HUES64 (cell line): ENCODE measurements at regions not wholly inside any gene's neighbourhood (a gene's known extent, or its start where the extent isn't known, plus 50 kb on each side); places are given as distances from the start of the nearest gene placed in this dataset.

Experiments
- H3K27ac ChIP-seq: 2 replicates; pipeline ENCODE4 v1.7.0; 2013; ENCODE audit warnings: low read depth, low read length, inconsistent platforms
- H3K27me3 ChIP-seq: 2 replicates; pipeline ENCODE4 v1.6.1; 2013; ENCODE audit warnings: mild to moderate bottlenecking, low read length; ENCODE audit not compliant: insufficient read depth
- H3K36me3 ChIP-seq: 2 replicates; pipeline ENCODE4 v1.6.1; 2013; ENCODE audit warnings: mild to moderate bottlenecking, low read length; ENCODE audit not compliant: insufficient read depth
- H3K4me1 ChIP-seq: 2 replicates; pipeline ENCODE4 v1.6.1; 2013; ENCODE audit warnings: mild to moderate bottlenecking, low read length, moderate library complexity; ENCODE audit not compliant: insufficient read depth
- H3K4me3 ChIP-seq: 2 replicates; pipeline ENCODE4 v1.5.1; 2013; ENCODE audit warnings: mild to moderate bottlenecking, low read length, moderate library complexity
- H3K9ac ChIP-seq: 2 replicates; pipeline ENCODE4 v1.6.1; 2013; ENCODE audit warnings: mild to moderate bottlenecking, low read depth, low read length
- H3K9me3 ChIP-seq: 2 replicates; pipeline ENCODE4 v1.6.1; 2013; ENCODE audit warnings: low read depth, low read length; ENCODE audit not compliant: insufficient read depth
- WGBS: fragments of 150-250, 120-280 bp; methylation state at CpG from one replicate; pipeline ENCODE4 v1.1.7; 2013; ENCODE audit warnings: missing lambda C conversion rate; 5-methylcytosine and 5-hydroxymethylcytosine counted together

GRCh38 chr1:194298007-194298598 is 1111.7 kb upstream of the B3GALT2 start:
- Histone ChIP-seq H3K9me3 (no peaks in the 10 kb centered on the region), H3K4me1 (no peaks in the 10 kb centered on the region), H3K36me3 (no peaks in the 10 kb centered on the region), H3K27me3 (no peaks in the 10 kb centered on the region), H3K27ac (no peak overlapping the region), H3K9ac (no peak overlapping the region), H3K4me3 (no peak overlapping the region)
- WGBS, result 94% methylated on average over 1 of the region's 1 CpG

GRCh38 chr1:194297094-194297493 is 1110.7 kb upstream of the B3GALT2 start:
- no peaks in the 10 kb centered on the region for H3K27me3 ChIP-seq
- H3K9me3 ChIP-seq, result no peaks in the 10 kb centered on the region
- no peak overlapping the region for H3K27ac ChIP-seq
- peaks cover 4% of the 10 kb centered on the region; the same call in 1 of the 2 replicates for H3K4me1 ChIP-seq
- H3K4me3 ChIP-seq, result no peak overlapping the region
- no peak overlapping the region for H3K9ac ChIP-seq
- WGBS, result 95% methylated on average over 2 of the region's 2 CpGs
- no peaks in the 10 kb centered on the region for H3K36me3 ChIP-seq

- 64% methylated on average over 2 of the region's 2 CpGs for WGBS
- H3K4me3 ChIP-seq, result no peak overlapping the region
- H3K9ac ChIP-seq, result no peak overlapping the region
- H3K27me3 ChIP-seq, result no peaks in the 10 kb centered on the region
- H3K4me1 ChIP-seq, result peaks cover 4% of the 10 kb centered on the region; the same call in 1 of the 2 replicates
- no peak overlapping the region for H3K27ac ChIP-seq
- H3K9me3 ChIP-seq, result no peaks in the 10 kb centered on the region
- H3K36me3 ChIP-seq, result no peaks in the 10 kb centered on the region
Observed at GRCh38 chr1:194296201-194296600, 1109.8 kb upstream of the B3GALT2 start.

GRCh38 chr1:194295685-194296084 is 1109.3 kb upstream of the B3GALT2 start:
- Histone ChIP-seq H3K4me1 (peaks cover 4% of the 10 kb centered on the region; the same call in 1 of the 2 replicates), H3K9me3 (no peaks in the 10 kb centered on the region), H3K27ac (no peak overlapping the region), H3K36me3 (no peaks in the 10 kb centered on the region), H3K27me3 (no peaks in the 10 kb centered on the region), H3K9ac (no peak overlapping the region), H3K4me3 (no peak overlapping the region)
- 47% methylated on average over 1 of the region's 1 CpG for WGBS

- Histone ChIP-seq H3K9me3 (no peaks in the 10 kb centered on the region), H3K9ac (no peak overlapping the region), H3K27me3 (no peaks in the 10 kb centered on the region), H3K4me3 (no peak overlapping the region), H3K36me3 (no peaks in the 10 kb centered on the region), H3K27ac (no peak overlapping the region), H3K4me1 (peaks cover 4% of the 10 kb centered on the region; the same call in 1 of the 2 replicates)
- WGBS, result 92% methylated on average over 1 of the region's 1 CpG
Observed at GRCh38 chr1:194293851-194294405, 1107.5 kb upstream of the B3GALT2 start.

GRCh38 chr1:194292966-194293365 is 1106.6 kb upstream of the B3GALT2 start:
- H3K4me1 ChIP-seq, result peaks cover 4% of the 10 kb centered on the region; the same call in 1 of the 2 replicates
- WGBS, result 70% methylated on average over 1 of the region's 3 CpGs

GRCh38 chr1:194289569-194290266 is 1103.3 kb upstream of the B3GALT2 start:
- no peak overlapping the region for H3K27ac ChIP-seq
- H3K9ac ChIP-seq, result no peak overlapping the region
- peaks cover 4% of the 10 kb centered on the region; the same call in 1 of the 2 replicates for H3K4me1 ChIP-seq
- H3K36me3 ChIP-seq, result no peaks in the 10 kb centered on the region
- no peak overlapping the region for H3K4me3 ChIP-seq
- 88% methylated on average over 6 of the region's 6 CpGs for WGBS
- H3K27me3 ChIP-seq, result no peaks in the 10 kb centered on the region
- H3K9me3 ChIP-seq, result no peaks in the 10 kb centered on the region

More at GRCh38 chr1:194292966-194293365, 1106.6 kb upstream of the B3GALT2 start:
- Histone ChIP-seq H3K4me3 (no peak overlapping the region), H3K27ac (no peak overlapping the region), H3K36me3 (no peaks in the 10 kb centered on the region), H3K9me3 (no peaks in the 10 kb centered on the region), H3K9ac (no peak overlapping the region), H3K27me3 (no peaks in the 10 kb centered on the region)

GRCh38 chr1:194288238-194288637 is 1101.8 kb upstream of the B3GALT2 start:
- Histone ChIP-seq H3K9ac (no peak overlapping the region), H3K4me3 (no peak overlapping the region), H3K27ac (no peak overlapping the region)

GRCh38 chr1:194281376-194281775 is 1095.0 kb upstream of the B3GALT2 start:
- Histone ChIP-seq H3K4me1 (no peaks in the 10 kb centered on the region; the same call in 1 of the 2 replicates), H3K36me3 (no peaks in the 10 kb centered on the region), H3K9ac (no peak overlapping the region), H3K4me3 (no peak overlapping the region), H3K9me3 (no peaks in the 10 kb centered on the region), H3K27ac (no peak overlapping the region), H3K27me3 (no peaks in the 10 kb centered on the region)
- 92% methylated on average over 1 of the region's 3 CpGs for whole genome bisulfite sequencing

More at GRCh38 chr1:194288238-194288637, 1101.8 kb upstream of the B3GALT2 start:
- no CpG with 5 or more reads among the region's 1 CpG for WGBS
- no peaks in the 10 kb centered on the region for H3K27me3 ChIP-seq
- H3K4me1 ChIP-seq, result peaks cover 4% of the 10 kb centered on the region; the same call in 1 of the 2 replicates
- no peaks in the 10 kb centered on the region for H3K36me3 ChIP-seq
- no peaks in the 10 kb centered on the region for H3K9me3 ChIP-seq

GRCh38 chr1:194280463-194280862 is 1094.0 kb upstream of the B3GALT2 start:
- Histone ChIP-seq H3K9me3 (no peaks in the 10 kb centered on the region), H3K4me3 (no peak overlapping the region), H3K36me3 (no peaks in the 10 kb centered on the region), H3K9ac (no peak overlapping the region), H3K27ac (no peak overlapping the region), H3K4me1 (no peaks in the 10 kb centered on the region), H3K27me3 (no peaks in the 10 kb centered on the region)
- WGBS, result 94% methylated on average over 3 of the region's 4 CpGs

GRCh38 chr1:194279975-194280374 is 1093.6 kb upstream of the B3GALT2 start:
- no peak overlapping the region for H3K4me3 ChIP-seq
- H3K27ac ChIP-seq, result no peak overlapping the region
- no peaks in the 10 kb centered on the region for H3K27me3 ChIP-seq
- no peaks in the 10 kb centered on the region for H3K9me3 ChIP-seq
- H3K36me3 ChIP-seq, result no peaks in the 10 kb centered on the region
- WGBS, result 93% methylated on average over 2 of the region's 3 CpGs
- no peak overlapping the region for H3K9ac ChIP-seq
- no peaks in the 10 kb centered on the region for H3K4me1 ChIP-seq
